GM21528 (cell line): ENCODE measurements at regions not wholly inside any gene's neighbourhood (a gene's known extent, or its start where the extent isn't known, plus 50 kb on each side); places are given as distances from the start of the nearest gene placed in this dataset.

ENCODE experiments used
- ATAC-seq: cut with Tn5 transposase; IDR thresholded peaks from one replicate; pipeline ENCODE4 v1.9.1; 2021; ENCODE audit warnings: mild to moderate bottlenecking, moderate library complexity; ENCODE audit not compliant: unreplicated experiment, low FRiP score

DNA sequence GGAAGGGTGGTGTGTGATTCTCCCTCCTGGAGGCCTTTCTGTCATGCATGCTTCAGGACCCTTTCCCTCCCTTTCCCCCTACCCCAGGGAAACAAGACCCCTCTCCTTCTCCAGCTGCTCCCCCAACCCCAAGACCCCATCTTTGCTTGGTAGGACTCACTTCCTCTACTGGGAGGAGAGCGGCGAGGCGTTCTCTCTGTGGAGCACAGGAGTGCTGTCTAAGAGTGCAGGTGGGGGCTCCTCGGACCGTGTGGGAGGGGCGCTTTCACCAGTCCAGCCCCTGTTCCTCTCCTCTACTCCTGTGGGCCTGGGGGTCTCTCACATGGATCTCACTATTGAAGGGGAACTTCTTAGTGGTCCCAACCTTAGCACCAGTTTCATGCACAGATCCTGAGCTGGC, 456.1 kb upstream of the ASIC2 start:
- ATAC-seq = no peak

DNA sequence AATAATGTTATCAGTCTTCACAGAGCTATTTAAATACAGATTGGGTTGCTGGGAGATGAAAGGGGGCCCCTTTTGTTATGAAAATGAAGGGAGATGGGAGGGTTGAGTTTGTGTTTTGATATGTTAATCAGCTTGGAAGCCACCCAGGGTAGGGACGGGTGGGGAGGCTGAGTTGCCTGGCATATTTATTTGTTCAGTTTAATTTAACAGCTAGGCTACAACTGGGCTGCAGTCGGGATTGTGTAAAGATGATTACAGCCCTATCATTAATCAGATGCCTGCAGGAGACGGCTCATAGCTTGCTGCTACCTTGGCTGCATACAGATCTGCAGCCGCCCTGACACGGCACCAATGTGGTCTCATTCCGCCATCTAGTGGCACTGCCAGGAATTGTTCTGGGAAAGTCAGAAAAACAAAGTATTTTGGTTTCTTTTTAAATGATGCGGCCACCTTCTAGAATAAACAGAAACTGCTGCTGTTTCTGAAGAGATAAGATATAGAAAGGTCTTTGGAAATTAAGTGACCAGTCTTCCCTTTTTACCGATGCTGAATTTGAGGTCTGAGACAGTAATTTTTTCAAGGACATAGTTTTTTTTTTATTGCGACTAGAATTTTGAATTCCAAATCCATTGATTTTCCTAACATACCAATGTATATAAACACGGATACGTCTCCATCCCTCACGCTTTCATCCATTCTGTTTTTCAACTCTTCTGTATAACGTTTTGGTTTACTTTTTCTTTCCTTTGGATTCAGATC, 458.0 kb upstream of the ASIC2 start:
- no peak for ATAC-seq

DNA sequence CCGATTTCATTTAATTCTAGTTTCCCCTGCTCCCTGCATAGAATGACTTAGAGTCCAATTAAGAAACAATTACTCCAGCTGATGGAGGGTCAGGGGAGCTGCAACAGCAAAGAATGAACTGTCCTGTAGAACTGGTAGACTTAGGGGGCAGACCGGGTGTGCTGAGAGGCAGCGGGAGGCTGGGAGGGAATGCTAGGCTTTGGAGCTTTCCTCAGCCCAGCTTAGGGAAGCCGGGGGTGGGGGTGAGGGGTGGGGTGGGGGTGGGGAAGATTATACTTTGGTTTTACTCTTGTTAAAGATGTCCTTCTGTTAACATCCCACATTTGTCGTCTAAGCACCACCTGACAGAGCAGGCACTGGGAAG, 458.6 kb upstream of the ASIC2 start:
- no peak for ATAC-seq

GRCh38 chr17:33753452-33753851, 460.4 kb upstream of the ASIC2 start:
- no peak for ATAC-seq

GRCh38 chr17:33756021-33756420, 462.9 kb upstream of the ASIC2 start:
- no peak for ATAC-seq

- no peak for ATAC-seq
Measured at GRCh38 chr17:33765871-33766270, 472.8 kb upstream of the ASIC2 start.

GRCh38 chr17:33766721-33767120, 473.6 kb upstream of the ASIC2 start:
- ATAC-seq = no peak

- no peak for ATAC-seq
Measured at GRCh38 chr17:33769066-33769465, 476.0 kb upstream of the ASIC2 start.

- no peak for ATAC-seq
Measured at GRCh38 chr17:33776304-33776703, 478.8 kb upstream of the CCL2 start.

GRCh38 chr17:33776903-33777302, 478.2 kb upstream of the CCL2 start:
- ATAC-seq = no peak

DNA sequence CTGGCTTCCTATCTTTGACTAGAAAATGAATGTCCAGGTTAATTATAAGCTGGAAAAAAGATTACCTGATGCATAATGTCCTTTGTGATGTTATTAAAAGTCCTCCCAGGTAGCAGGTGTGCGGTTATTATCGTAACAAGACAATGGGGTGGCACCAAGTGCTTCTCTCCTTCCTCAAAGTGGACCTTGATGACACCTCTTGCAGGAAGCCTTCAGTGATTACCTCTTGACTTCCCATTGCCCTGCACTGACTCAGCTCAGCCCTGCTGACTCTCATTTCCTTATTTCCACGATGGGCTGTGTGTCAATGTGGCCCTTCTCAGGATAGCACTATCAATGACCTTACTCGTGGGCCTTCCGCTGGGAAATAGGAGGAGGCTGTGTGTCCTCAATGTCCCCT, 477.4 kb upstream of the CCL2 start:
- no peak for ATAC-seq

- no peak for ATAC-seq
Measured at GRCh38 chr17:33778505-33779233, 476.4 kb upstream of the CCL2 start.

GRCh38 chr17:33779234-33779591, 475.9 kb upstream of the CCL2 start:
- no peak for ATAC-seq

GRCh38 chr17:33785281-33785680, 469.8 kb upstream of the CCL2 start:
- ATAC-seq = no peak

DNA sequence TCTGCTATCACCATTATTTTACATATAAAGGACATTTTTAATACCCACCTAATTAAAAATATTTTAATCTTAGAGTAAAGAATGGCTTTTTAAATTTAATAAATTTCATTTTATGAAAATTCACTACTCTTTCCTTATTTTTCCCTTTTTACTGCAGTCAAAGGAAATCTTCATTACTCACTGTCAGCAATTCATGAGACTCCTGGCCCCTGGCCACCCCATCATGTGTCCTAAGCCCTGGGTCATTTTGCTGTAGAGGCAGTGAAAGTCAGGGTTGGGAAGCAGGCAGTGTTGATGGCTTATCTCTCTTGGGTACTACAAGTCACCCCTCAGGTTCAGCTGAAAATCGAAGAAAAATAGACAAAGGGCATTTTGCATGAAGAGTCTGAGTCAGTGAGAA, 468.6 kb upstream of the CCL2 start:
- ATAC-seq = no peak

GRCh38 chr17:33789658-33790057, 465.4 kb upstream of the CCL2 start:
- ATAC-seq = no peak

GRCh38 chr17:33797181-33797580, 457.9 kb upstream of the CCL2 start:
- no peak for ATAC-seq

DNA sequence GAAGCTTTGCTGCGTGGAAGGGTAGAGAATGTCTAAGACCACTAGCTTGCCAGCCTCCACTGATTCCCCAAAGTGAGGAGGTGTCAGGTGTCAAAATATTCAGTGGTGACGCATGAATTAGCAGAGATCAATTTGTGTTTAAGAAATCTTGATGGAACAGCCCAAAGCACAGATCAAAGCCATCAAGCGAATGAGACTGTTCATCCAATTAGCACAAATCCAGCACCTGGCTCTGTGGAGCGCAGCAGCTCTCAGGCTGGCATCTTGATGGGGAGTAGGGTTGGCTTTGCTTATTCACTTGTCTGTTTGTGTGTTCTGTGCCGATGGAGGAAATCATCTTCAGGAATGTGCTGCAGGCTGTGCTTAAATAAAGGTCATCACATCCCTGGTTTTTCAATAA, 456.8 kb upstream of the CCL2 start:
- ATAC-seq = no peak

GRCh38 chr17:33802349-33803198, 452.5 kb upstream of the CCL2 start:
- ATAC-seq = no peak

DNA sequence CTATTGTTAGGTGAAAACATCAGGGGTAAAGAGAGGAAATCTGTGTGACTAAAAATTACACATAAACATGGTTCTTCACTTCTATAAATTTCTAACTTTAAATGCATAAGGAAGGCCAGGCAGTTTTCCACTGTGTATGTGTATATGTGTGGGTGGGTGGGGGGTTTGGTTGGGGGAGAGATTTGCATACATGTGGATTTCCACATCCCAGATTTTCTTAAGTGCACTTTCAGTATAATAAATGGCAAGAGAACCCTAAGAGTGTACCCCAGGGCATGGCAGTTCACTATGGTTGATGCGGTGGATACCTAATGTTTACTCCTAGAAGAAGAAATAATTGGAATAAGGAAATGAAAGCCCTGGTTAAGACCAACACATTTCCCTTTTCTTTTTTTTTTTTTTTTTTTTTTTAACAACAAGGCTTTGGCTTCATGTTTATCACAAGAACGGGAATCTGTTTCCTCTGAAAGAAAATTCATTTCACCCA, 451.8 kb upstream of the CCL2 start:
- ATAC-seq = no peak

GRCh38 chr17:33803686-33804085, 451.4 kb upstream of the CCL2 start:
- no peak for ATAC-seq
